SU-DHL-6 (cell line): ENCODE measurements at regions not wholly inside any gene's neighbourhood (a gene's known extent, or its start where the extent isn't known, plus 50 kb on each side); places are given as distances from the start of the nearest gene placed in this dataset.

Experiments used
- H2AFZ ChIP-seq: fragments of 200-600 bp; sonication (generic); 2 replicates; pipeline ENCODE4 v1.6.1; 2014; ENCODE audit warnings: low read depth, mild to moderate bottlenecking, moderate library complexity, mixed read lengths, antibody characterized with exemption, low read length; ENCODE audit not compliant: severe bottlenecking
- H3F3A ChIP-seq: fragments of 200-600 bp; shearing (Covaris generic); 2 replicates; pipeline ENCODE4 v1.6.0; 2016; ENCODE audit warnings: antibody characterized with exemption, mild to moderate bottlenecking; ENCODE audit not compliant: insufficient read depth
- H3K27ac ChIP-seq: fragments of 200-600 bp; sonication (generic); 2 replicates; pipeline ENCODE4 v1.5.1; 2016; ENCODE audit warnings: low read depth, mild to moderate bottlenecking, low read length, moderate library complexity, mixed read lengths
- H3K27me3 ChIP-seq: fragments of 200-600 bp; sonication (generic), shearing (Covaris generic); 2 replicates; pipeline ENCODE4 v1.6.0; 2014; ENCODE audit warnings: mild to moderate bottlenecking, low read length
- H3K36me3 ChIP-seq: fragments of 200-600 bp; sonication (generic); 2 replicates; pipeline ENCODE4 v1.6.1; 2014; ENCODE audit warnings: mild to moderate bottlenecking, low read length, mixed read lengths
- H3K4me2 ChIP-seq: fragments of 300-600, 200-600 bp; shearing (Covaris generic), sonication (generic); 2 replicates; pipeline ENCODE4 v1.6.0; 2014; ENCODE audit warnings: low read length, low read depth, mild to moderate bottlenecking; ENCODE audit not compliant: poor library complexity, severe bottlenecking
- H3K4me3 ChIP-seq: fragments of 200-600 bp; sonication (generic); 2 replicates; pipeline ENCODE4 v1.5.1; 2014; ENCODE audit warnings: antibody characterized with exemption, low read length, mild to moderate bottlenecking, mixed read lengths; ENCODE audit not compliant: insufficient read depth, poor library complexity, severe bottlenecking
- H3K79me2 ChIP-seq: fragments of 200-600 bp; sonication (generic); 2 replicates; pipeline ENCODE4 v1.6.1; 2014; ENCODE audit warnings: mild to moderate bottlenecking, low read length, moderate library complexity; ENCODE audit not compliant: insufficient read depth
- H3K9ac ChIP-seq: fragments of 200-600 bp; sonication (generic); 2 replicates; pipeline ENCODE4 v1.7.0; 2014; ENCODE audit warnings: mild to moderate bottlenecking, low read length
- H3K9me2 ChIP-seq: fragments of 200-600 bp; sonication (generic); replicated peaks from 2 replicates; pipeline ENCODE4 v1.6.1; 2014; ENCODE audit warnings: low read length; ENCODE audit not compliant: insufficient read depth
- H3K9me3 ChIP-seq: fragments of 200-600 bp; sonication (generic); 2 replicates; pipeline ENCODE4 v1.6.1; 2014; ENCODE audit warnings: low read length, mixed read lengths; ENCODE audit not compliant: insufficient read depth
- H4K20me1 ChIP-seq: fragments of 200-600 bp; sonication (generic); 2 replicates; pipeline ENCODE4 v1.6.1; 2014; ENCODE audit warnings: low read depth, mild to moderate bottlenecking, antibody characterized with exemption, low read length, moderate library complexity, mixed read lengths
- CTCF ChIP-seq: fragments of 200-600 bp; sonication (generic); IDR thresholded peaks from one replicate; pipeline ENCODE4 v1.5.1; 2017; ENCODE audit warnings: antibody characterized with exemption, mild to moderate bottlenecking, low read length, moderate library complexity; ENCODE audit not compliant: insufficient read depth, poor library complexity, severe bottlenecking
- EZH2phosphoT487 ChIP-seq: fragments of 200-600 bp; sonication (generic), shearing (Covaris generic); conservative IDR thresholded peaks from 2 replicates; pipeline ENCODE4 v1.6.1; 2018; ENCODE audit warnings: mild to moderate bottlenecking, antibody characterized with exemption, low read length, moderate library complexity, mixed read lengths

DNA sequence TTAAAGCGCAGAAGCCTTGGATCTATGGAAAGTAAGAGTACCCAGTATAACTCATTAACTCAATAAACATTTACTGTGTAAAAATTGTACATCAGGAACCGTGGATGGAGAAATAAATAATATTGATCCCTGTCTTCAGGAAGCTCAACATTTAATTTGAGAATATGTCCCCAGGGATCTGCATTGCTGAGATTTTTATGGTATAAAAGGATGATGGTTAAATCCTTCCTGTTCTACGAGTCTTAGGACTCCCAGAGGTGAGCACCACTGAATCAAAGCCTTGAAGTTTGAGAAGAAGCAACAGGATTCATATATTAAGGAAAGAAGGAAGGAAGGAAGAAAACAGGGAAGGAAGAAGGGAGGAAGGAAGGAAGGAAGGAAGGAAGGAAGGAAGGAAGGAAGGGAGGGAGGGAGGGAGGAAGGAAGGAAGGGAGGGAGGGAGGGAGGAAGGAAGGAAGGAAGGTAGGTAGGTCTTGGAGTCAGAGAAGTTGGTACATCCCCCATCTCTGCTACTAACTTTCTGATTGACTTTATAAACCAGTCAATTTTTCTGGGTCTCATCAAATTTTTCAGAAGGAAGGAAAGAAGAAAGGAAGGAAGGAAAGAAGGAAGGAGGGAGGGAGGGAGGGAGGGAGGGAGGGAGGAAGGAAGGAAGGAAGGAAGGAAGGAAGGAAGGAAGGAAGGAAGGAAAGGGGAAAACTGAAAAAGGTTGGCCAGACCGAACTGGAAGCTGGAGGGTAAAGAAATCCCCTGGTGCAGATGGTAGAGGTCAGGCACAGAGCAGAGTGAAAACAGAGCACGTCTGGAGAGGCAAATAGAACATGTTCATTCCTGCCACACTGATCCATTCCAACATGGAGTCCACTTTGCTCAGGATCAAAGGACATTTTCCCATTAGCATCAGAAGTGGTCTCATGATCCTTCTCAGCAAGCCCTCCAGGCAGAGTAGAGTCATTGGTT, 422.2 kb upstream of the CDH11 start:
- Histone ChIP-seq H3K79me2 (no peaks in the 10 kb centered on the region), H3K4me2 (no peak overlapping the region), H2AFZ (no peak overlapping the region), H4K20me1 (no peaks in the 10 kb centered on the region), H3K27me3 (no peaks in the 10 kb centered on the region), H3K4me3 (no peak overlapping the region), H3K27ac (no peak overlapping the region), H3K9ac (no peak overlapping the region), H3K36me3 (no peaks in the 10 kb centered on the region), H3F3A (no peaks in the 10 kb centered on the region), H3K9me3 (no peaks in the 10 kb centered on the region), H3K9me2 (no peaks in the 10 kb centered on the region)
- TF ChIP-seq EZH2phosphoT487 (no peak), CTCF (no peak)

DNA sequence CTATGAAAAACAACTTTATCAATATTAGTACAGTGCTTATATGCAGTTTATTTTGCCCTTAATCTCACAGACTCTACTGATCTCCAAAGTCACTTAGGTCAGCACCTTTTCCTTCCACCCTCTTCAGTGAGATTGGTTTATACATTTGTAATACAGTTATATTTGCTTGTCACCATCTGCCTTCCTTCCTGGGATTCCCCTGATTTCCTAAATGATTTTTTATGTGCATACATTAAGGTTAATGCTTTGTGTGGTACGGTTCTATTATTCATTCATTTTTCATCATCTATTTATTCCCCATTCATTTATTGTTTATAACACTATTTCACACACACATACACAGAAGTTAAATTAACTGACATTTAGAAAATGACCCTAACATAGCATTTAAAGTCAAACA, 419.8 kb upstream of the CDH11 start:
- no peak for TF ChIP-seq EZH2phosphoT487
- TF ChIP-seq CTCF, result no peak
- no peaks in the 10 kb centered on the region for H3K79me2 ChIP-seq
- H3K4me2 ChIP-seq, result no peak overlapping the region
- H3K9me3 ChIP-seq, result no peaks in the 10 kb centered on the region
- H3K4me3 ChIP-seq, result no peak overlapping the region
- no peaks in the 10 kb centered on the region for H3K9me2 ChIP-seq
- H3K9ac ChIP-seq, result no peak overlapping the region
- no peaks in the 10 kb centered on the region for H3K36me3 ChIP-seq
- no peaks in the 10 kb centered on the region for H3K27me3 ChIP-seq
- no peak overlapping the region for H3K27ac ChIP-seq
- H3F3A ChIP-seq, result no peaks in the 10 kb centered on the region
- H4K20me1 ChIP-seq, result no peaks in the 10 kb centered on the region
- no peak overlapping the region for H2AFZ ChIP-seq

GRCh38 chr16:65540901-65541300, 419.0 kb upstream of the CDH11 start:
- H3K27me3 ChIP-seq, result no peaks in the 10 kb centered on the region
- no peak overlapping the region for H3K27ac ChIP-seq
- H3K9me3 ChIP-seq, result no peaks in the 10 kb centered on the region
- no peak overlapping the region for H2AFZ ChIP-seq
- no peak overlapping the region for H3K9ac ChIP-seq
- no peaks in the 10 kb centered on the region for H3F3A ChIP-seq
- H3K79me2 ChIP-seq, result no peaks in the 10 kb centered on the region
- no peaks in the 10 kb centered on the region for H3K36me3 ChIP-seq
- H3K9me2 ChIP-seq, result no peaks in the 10 kb centered on the region
- no peaks in the 10 kb centered on the region for H4K20me1 ChIP-seq
- no peak for TF ChIP-seq CTCF
- TF ChIP-seq EZH2phosphoT487, result no peak
- no peak overlapping the region for H3K4me2 ChIP-seq
- no peak overlapping the region for H3K4me3 ChIP-seq
